Stimulated activated CD4-positive, alpha-beta T cell treated with anti-CD3 and anti-CD28 coated beads, Interleukin-15, amount 100 ng/mL, for 48 hours (primary cell): ENCODE measurements at regions not wholly inside any gene's neighbourhood (a gene's known extent, or its start where the extent isn't known, plus 50 kb on each side); places are given as distances from the start of the nearest gene placed in this dataset.
A peak's percentile ranks its signal among the peaks of the same experiment; 100 is the strongest.
"Not testable (repeated sequence)": the region's sequence is repeated elsewhere in the genome, so short reads cannot be mapped to it uniquely, and the experiment has no call there.

Experiments
- DNase-seq, 2 donors: peaks; one replicate each; pipeline ENCODE4 v3.0.0-alpha.2; 2020; ENCODE audit warnings: low read depth in 2 of 2

DNA sequence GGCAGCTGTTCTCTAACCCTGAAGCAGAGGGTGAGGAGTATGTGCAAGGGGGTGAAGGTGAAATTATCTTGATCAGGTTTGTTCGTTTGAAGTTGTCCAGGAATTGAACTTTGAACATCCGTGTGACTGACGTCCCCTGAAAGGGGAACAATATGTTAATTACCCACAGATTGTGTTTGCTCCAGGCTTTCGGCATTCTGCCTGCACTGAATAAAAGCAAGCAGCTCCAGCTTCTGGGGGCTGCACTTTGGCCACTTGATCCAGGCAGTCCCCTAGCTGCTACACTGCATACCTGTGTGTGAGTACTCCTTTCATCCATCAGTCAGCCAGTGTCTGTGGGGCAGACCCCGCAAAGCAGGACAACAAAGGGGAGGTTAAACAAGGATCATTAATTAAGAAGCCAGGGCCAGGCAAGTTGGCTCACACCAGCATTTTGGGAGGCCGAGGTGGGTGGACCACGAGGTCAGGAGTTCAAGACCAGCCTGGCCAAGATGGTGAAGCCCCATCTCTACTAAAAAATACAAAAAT, 104.8 kb upstream of the BTN3A2 start:
- no peak for DNase-seq

DNA sequence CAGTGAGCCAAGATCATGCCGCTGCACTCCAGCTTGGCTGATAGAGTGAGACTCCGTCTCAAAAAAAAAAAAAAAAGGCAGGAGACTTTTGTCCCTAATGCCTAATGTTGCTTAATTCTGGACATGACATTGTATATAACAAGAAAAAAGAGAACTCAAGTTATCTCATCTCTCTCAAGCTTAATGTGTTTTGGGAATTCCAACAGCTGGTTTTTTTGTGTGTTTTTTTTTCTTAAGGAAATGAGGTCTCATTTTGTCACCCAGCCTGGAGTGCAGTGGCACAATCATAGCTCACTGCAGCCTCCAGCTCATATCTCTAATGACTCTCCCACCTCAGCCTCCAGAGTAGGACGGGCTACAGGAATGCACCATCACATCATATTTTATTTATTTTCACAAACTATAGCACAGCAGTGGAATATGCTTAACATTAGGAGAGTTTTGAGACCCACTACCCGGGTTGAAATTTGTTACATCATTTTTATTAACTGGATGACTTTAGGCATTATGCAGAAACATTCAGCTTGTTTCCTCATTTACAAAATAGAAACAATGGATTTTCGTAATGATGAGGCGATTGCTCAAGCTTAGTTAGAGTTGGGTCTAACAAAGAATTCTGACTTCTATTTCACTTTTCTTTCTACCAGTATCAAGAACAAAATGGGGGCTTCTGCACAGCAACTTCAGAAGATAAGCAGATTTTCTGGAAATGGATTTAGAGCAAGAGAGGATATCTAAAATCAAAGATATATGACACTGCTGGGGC, 104.1 kb upstream of the BTN3A2 start:
- no peak for DNase-seq

DNA sequence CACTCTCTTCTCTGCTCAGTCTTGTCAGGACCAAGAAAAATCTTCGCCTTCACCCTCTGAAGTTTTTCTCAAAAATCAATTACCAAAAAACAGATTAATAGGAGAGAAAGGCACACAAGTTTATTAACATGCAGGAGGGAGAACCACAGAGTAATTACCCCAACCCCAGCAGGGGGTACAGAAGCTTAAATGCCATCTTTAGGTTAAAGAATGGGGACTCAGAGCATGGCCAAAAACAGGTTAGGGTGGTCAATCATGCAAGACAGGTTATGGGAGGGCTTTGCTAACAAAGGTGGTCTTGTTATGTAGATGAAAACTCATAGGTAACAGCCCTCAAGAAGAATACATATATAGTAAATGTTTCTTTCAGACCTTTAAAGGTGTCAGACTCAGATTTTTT, 100.5 kb upstream of the BTN3A2 start:
- DNase-seq: no peak

DNA sequence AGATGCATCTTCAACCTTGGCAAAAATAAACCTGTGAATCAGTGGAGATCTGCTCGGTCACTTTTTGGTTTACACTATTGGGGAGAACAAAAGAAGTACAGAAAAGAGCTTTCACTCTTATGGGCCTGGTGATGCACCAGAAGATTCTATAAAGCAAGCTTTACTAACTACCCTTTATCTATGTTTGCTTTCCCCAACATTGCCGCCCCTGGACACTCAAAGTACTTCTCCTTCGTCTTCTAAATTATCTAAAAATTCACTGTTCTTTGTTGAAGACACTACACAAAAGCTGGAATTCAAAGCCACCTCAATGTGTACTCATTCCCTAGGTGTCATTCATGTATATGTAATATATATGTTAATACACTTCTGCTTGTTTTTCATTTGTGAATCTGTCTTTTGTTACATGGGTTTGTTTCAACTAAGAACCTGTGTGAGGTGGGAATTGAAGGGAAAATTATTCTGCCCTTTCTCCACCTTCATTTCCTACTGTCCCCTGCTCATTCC, 97.9 kb upstream of the BTN3A2 start:
- no peak for DNase-seq

DNA sequence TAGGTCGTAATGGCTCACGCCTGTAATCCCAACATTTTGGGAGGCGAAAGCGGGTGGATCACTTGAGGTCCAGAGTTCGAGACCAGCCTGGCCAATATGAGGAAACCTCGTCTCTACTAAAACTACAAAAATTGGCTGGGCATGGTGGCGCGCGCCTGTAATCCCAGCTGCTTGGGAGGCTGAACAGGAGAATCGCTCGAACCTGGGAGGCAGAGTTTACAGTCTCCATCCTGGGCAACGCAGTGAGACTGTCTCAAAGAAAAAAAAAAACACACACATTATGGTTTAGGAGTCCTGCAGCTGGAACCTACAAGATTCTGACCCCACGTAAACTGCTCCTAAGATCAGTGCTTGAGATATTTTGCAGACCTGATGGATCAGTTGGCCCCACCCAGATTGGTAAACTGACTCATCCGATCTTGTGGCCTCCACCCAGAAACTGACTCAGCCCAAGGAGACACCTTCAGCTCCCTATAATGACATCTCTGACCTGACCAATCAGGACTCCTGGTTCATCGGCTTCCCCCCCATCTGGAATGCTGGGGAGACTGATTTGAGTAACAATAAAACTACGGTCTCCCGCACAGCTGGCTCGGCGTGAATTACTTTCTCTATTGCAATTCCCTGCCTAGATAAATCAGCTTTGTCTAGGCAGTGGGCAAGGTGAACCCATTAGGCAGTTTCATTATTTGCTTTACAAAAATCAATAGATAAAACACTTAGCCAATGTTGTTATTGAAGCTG, 96.2 kb upstream of the BTN3A2 start:
- DNase-seq: no peak

DNA sequence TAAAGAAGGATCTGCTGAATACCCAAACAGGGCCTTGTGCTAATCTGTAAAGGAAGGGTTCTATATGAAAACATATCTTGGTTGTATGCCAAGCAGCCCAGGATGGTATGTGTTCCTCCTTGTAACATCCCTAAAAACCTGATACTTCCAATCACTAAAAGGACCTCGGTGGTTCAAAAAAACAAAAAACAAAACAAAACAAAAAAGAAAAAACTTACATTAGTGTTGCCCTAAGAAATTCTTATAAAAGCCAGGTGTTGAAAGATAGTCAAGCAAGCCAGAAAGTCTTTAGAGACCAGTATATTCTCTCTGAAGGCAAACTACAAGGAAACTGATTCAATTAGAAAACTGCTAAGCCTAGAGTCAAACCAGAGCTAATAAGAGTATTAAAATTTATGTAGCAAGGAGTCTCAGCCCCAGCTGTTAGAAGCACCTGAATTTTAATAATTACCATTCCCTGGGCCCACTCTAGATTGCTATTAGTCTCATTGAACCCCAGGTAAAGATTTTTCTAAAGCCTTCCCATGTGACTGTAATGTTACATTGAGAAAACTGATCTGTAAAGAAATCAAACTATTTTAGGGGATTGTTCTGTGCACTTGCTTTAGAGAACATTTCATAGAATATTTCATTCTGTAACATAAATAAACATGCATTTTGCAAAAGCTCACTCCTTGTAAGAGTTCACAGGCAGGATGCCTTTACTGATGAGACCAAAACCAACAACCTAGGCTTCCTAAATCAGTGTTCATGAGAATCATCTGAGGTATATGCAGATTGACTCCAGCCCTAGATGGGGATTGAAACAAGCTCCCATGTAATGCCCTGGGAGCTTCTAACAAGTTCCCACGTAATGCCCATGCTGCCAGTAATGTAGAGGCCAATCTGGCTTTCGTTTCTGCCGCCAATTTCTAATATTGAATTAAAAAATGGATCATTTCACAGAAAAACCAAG, 95.2 kb upstream of the BTN3A2 start:
- DNase-seq: no peak

DNA sequence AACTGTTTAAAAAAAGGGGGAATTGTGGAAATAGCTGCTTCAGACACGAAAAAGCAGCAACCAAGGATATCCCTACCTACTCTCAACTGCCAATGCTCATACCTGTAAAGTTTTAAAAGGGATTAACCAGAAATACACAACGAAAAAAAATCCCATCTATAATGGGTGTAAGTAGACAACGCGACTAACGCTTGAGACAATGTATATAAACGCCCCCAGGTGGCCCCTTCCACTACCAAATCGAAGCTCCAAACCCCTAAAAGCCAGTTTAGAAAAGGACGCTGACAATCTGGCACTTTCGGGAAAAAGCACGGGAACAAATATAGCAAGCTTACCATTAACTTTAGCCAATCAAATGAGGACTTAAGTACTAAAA, 94.5 kb upstream of the BTN3A2 start:
- DNase-seq: no peak

DNA sequence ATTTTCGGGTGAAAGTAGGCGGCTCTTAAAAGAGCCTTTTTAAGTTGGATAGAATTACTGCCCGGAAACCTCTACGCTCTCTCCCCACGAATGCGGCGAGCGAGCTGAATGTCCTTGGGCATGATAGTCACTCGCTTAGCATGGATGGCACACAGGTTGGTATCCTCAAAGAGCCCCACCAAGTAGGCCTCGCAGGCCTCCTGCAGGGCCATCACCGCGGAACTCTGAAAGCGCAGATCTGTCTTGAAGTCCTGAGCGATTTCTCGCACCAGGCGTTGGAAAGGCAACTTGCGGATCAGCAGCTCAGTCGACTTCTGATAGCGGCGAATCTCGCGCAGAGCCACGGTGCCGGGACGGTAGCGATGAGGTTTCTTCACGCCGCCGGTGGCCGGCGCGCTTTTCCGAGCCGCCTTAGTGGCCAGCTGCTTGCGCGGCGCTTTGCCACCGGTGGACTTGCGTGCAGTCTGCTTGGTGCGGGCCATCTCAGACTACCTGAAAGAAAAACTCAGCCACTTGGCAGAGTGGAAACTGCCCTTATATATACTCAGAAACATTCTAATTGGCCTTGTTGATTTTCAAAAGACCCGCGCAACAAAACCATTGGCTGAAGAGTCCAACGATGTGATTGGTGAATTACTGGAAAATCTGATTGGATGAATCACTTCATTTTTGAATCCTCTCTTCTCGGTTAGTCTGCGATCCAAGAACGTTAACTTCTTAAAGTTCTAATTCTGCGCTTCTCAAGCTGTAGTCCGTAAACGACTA, 93.9 kb upstream of the BTN3A2 start:
- DNase-seq: peak in 1 of 2 donors; percentile 70

DNA sequence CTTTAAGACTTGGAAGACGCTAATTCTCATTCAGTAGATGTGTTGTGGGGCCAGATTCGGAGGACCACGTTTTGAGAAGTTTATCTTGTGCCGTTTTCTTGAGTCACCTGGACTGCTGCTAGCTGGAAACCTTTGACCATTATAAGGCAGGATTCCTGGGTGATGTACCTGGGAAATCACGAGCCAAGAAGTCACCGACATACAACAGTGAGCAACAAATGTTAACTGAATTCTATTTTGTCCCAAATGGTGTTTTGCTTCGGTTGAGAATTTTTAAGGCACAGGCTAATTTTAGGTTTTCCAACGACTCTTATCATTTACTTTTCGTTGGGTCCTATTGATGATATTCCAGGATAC, 93.4 kb upstream of the BTN3A2 start:
- DNase-seq: no peak

DNA sequence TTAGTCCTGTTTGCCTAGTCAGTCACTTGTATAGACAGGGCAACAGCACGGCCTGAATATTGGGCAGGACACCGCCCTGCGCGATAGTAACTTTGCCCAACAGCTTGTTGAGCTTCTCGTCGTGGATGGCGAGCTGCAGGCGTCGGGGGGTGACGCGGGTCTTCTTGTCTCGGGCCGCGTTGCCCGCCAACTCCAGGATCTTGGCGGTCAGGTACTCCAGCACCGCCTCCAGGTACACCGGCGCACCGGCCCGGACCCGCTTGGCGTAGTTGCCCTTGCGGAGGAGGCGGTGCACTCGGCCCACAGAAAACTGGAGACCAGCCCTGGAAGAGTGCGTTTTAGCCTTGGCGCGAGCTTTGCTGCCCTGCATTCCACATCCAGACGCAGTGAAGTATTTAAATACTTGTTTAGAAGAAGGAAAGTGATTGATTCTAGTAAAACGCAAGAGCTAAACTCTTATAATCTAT, 92.8 kb upstream of the BTN3A2 start:
- peak in 1 of 2 donors; percentile 29 for DNase-seq

DNA sequence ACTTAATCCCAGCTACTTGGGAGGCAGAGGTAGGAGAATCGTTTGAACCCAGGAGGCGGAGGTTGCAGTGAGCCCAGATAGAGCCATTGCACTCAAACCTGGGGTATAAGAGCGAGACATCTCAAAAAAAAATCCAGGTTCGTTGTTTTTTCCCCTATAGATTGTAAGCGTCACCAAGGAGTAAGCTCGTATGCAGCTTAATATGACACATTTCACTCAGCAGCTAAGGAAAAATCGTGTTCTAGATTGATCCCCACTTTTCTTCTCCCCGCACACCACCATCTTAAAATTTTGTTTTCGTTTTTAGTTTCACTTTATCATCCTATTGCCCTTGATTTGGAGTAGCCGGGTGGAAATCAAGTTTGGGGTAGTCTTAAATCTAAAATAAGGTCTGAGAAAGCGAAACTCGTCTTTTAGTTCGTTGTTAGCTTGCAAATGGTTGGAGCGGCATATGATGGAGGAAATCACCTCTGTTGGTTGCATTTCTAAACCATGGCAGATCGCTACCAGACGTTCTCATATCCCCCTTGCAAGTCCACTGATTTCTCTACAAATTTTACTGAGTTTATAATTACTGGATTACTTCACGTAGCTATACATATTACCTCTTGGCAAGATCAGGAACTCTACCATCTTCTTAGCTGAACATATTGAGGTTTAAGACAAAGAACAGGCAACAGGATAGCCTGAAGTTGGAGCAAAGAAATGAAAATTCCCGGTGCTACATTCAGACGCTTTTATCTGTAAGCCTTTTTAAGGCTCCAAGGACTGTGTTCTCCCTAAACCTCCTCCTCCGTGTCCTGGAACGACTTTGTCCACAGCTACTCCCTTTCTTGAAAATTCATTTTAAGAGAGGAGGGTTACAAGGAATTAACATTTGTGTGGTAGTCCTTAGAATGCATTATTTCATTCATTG, 91.1 kb upstream of the BTN3A2 start:
- no peak for DNase-seq

DNA sequence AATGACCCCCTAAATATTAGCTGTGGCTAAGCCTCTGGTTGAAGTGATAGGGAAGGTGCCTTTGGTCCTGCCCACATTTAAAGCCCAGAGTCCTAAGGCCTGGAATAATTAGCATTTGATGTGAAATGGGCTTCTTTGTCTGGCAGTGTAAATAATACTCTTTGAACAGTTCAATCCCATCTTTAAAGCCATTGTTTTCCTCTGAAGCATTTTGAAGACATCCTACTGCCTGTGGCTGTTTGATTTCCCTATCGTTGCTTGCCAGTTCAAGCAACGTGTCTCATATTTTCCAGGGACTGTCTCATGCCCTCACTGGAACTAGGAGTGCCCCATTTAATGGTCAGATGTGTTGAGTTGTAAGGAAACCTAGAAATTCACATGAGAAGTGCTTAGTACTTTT, 89.3 kb upstream of the BTN3A2 start:
- no peak for DNase-seq

DNA sequence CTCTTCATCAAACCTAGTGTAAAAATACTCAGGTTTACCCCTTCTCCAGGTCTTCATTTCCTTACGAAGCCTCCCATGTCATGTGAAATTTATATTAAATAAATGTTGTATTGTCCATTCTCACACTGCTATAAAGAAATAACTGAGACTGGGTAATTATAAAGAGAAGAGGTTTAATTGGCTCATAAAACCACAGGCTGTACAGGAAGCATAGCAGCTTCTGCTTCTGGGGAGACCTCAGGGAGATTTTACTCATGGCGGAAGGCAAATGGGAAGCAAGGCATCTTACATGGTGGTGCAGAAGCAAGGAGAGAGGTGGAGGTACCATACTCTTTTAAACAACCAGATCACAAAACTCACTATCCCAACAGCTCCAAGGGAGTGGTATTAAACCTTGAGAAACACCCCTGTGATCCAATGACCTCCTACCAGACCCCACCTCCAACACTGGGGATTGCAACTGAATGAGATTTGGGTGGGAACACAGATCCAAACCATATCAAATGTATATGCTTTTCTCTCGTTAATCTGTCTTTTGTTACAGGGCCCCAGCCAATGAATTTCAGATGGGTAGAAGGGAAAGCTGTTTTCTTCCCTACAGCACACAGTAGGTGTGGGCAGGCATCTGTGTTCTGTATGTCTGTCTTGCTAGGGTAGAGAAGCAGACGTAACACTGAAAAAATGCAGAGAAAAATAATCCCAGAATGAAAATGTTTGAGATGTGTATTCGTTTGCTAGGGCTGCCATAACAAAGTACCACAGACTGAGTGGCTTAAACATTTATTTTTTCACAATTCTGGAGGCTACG, 88.0 kb upstream of the BTN3A2 start:
- no peak for DNase-seq

DNA sequence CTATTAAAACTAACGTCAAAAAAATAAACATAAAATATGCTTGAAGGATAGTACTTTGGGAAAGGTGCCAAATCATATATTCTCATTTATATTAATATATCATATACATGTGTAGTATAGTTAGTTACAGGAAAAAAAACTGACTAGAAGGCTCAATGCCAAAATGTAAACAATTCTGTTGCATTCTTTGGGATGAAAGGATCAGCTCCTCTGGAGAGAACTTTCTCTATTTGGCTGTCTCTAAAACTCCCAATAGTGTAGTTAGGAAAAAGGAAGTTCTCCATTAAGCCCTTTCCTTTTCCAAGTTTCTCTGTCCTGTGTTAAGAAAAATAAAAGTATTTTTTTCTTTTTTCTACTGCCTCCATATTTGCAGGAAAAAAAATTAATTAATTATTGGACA, 86.5 kb upstream of the BTN3A2 start:
- no peak for DNase-seq

DNA sequence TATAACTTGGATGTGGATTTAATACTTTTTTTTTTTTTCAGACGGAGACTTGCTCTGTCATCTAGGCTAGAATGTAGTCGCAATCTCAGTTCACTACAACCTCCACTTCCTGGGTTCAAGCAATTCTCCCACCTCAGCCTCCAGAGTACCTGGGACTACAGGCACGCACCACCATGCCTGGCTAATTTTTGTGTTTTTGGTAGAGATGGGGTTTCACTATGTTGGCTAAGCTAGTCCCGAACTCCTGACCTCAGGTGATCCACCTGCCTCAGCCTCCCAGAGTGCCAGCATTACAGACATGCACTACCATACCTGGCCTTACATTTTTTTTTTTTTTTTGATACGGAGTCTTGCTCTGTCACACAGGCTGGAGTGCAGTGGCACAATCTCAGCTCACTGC, 85.6 kb upstream of the BTN3A2 start:
- not testable (repeated sequence) for DNase-seq

DNA sequence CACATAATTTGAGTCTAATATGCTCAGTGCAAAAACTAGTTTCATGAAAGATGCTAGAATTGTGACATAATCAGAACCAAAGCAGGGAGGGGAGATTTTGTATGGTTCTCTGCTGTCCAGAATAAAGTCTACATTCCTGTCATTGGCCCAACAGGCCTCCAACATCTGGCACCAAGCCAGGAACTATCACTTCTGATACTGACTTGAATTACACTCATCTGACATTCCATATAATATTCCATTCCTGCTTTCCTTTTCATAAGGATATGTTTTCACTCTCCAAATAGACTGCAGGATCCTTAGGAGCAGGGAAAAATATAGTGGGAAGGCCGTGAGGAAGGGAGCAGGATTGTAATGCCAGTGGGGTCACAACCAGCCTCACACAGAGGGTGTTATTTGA, 84.6 kb upstream of the BTN3A2 start:
- DNase-seq: no peak

DNA sequence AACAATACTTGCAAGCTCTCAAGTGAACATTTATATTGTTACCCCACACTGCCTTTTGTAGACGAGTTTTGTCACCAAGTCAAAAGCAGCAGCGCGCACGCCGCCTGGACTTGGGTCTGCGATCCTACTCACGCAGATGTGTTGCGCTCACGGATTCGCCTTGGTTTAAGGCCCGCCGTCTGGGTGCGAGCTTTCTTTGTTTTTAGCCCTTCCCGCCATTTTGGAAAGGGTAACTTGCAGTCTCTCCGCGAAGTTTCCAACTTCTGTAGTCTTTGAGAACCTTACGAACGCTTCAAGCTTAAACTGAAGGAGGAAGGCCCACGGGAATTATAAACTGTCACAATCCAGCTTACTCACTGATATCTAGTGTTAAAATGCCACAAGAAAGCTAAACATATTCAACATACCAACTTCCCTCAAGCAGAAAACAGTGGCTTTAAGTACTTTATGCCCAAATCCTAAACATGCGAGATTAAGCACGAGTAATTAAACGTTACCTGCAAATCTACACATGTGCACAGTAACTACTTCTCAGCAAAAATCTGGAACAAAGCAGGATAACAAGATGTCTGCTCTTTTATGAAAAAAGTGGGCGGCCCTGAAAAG, 80.4 kb upstream of the BTN3A2 start:
- DNase-seq: no peak
